Thoracic aorta (tissue), 2 donors: ENCODE measurements at regions not wholly inside any gene's neighbourhood (a gene's known extent, or its start where the extent isn't known, plus 50 kb on each side); places are given as distances from the start of the nearest gene placed in this dataset.

Experiments
- ATAC-seq: fragments of 150-250 bp; one replicate; pipeline ENCODE4 v1.8.0; 2017; ENCODE audit warnings: low read depth; ENCODE audit not compliant: insufficient number of reproducible peaks, low FRiP score
- DNase-seq: peaks from one replicate; pipeline ENCODE4 v3.0.0-alpha.2; 2020; ENCODE audit warnings: low spot score
- H3K27ac ChIP-seq, 2 donors: fragments of 200-600 bp; sonication (generic); 1 replicate in 1 of 2; 2 replicates in 1 of 2; pipeline ENCODE4 v1.5.1; 2016; ENCODE audit warnings: mild to moderate bottlenecking in 2 of 2, moderate library complexity in 2 of 2
- H3K27me3 ChIP-seq: fragments of 200-600 bp; sonication (generic); replicated peaks from 2 replicates; pipeline ENCODE4 v1.6.0; 2016; ENCODE audit warnings: mild to moderate bottlenecking; ENCODE audit not compliant: insufficient read depth
- H3K36me3 ChIP-seq: fragments of 200-600 bp; sonication (generic); one replicate; pipeline ENCODE4 v1.5.1; 2016
- H3K4me1 ChIP-seq, 2 donors: fragments of 200-600 bp; sonication (generic); 1 replicate in 1 of 2; 2 replicates in 1 of 2; pipeline versions ENCODE4 v1.5.1 to v1.6.0; 2016; ENCODE audit warnings: low read depth in 2 of 2, mild to moderate bottlenecking in 1 of 2; ENCODE audit not compliant: control insufficient read depth in 1 of 2
- H3K4me3 ChIP-seq: fragments of 200-600 bp; sonication (generic); 2 replicates; pipeline ENCODE4 v1.5.1; 2016; ENCODE audit warnings: mild to moderate bottlenecking
- H3K9me3 ChIP-seq: fragments of 200-600 bp; sonication (generic); 2 replicates; pipeline ENCODE4 v1.5.1; 2016
- CTCF ChIP-seq: fragments of 200-600 bp; sonication (generic); IDR thresholded peaks from one replicate; pipeline ENCODE4 v1.5.1; 2019; ENCODE audit warnings: antibody characterized with exemption

GRCh38 chr13:31610270-31610998, 128.9 kb upstream of the RXFP2 start:
- H3K4me3 ChIP-seq, result no peak overlapping the region
- no peak overlapping the region for H3K27ac ChIP-seq
- ATAC-seq (no peak), DNase-seq (no peak)
- H3K4me1 ChIP-seq, result no peaks in the 10 kb centered on the region
- H3K27me3 ChIP-seq, result no peaks in the 10 kb centered on the region
- TF ChIP-seq CTCF, result no peak
- H3K9me3 ChIP-seq, result no peaks in the 10 kb centered on the region
- no peaks in the 10 kb centered on the region for H3K36me3 ChIP-seq

DNA sequence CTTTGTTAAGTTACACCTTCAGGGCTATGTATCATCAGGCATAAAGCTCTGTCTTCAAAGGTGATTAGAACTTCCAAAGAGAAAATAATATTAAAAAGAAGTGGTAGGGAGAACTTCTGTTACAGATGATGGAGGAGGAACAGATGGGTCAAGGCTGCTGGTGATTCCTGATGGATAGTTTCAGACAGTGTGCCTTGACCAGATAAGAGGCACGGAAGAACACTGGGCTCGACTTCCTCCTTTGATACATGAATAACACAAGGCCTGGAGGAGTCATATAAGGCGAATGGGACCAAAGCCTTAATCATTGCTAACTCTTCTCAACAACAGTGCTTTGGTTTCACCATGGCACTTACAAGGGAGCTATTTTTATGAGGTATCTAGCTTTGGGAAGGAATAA, 128.1 kb upstream of the RXFP2 start:
- DNase-seq (no peak), ATAC-seq (no peak)
- Histone ChIP-seq H3K27me3 (no peaks in the 10 kb centered on the region), H3K4me3 (no peak overlapping the region), H3K4me1 (no peaks in the 10 kb centered on the region), H3K27ac (no peak overlapping the region), H3K9me3 (no peaks in the 10 kb centered on the region), H3K36me3 (no peaks in the 10 kb centered on the region)
- no peak for TF ChIP-seq CTCF

DNA sequence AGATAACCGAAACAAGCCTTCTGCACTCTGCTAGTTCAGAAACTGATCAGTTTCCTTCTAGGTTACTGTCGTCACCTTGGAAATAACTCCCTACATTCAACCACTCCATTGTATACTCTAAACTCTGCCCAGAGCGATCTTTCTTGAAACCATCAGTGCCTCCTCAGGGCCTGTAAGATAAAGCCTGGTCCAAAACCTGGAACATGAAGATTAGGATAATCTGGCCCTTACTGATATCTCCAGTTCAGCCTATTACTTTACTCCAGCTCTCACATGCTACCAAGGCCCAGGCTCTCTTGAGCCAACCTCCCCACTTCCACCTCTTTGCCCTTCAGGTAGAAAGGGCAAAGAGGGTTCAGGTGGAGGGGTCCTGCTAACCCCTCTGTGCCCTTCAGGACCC, 125.3 kb upstream of the RXFP2 start:
- ATAC-seq (no peak), DNase-seq (no peak)
- Histone ChIP-seq H3K27ac (no peak overlapping the region), H3K4me1 (no peaks in the 10 kb centered on the region), H3K27me3 (no peaks in the 10 kb centered on the region), H3K36me3 (no peaks in the 10 kb centered on the region), H3K9me3 (no peaks in the 10 kb centered on the region), H3K4me3 (no peak overlapping the region)
- no peak for TF ChIP-seq CTCF

GRCh38 chr13:31614704-31615103, 124.6 kb upstream of the RXFP2 start:
- H3K4me1 ChIP-seq, result no peaks in the 10 kb centered on the region
- ATAC-seq (no peak), DNase-seq (no peak)
- no peaks in the 10 kb centered on the region for H3K9me3 ChIP-seq
- H3K27ac ChIP-seq, result no peak overlapping the region
- H3K27me3 ChIP-seq, result no peaks in the 10 kb centered on the region
- H3K36me3 ChIP-seq, result no peaks in the 10 kb centered on the region
- TF ChIP-seq CTCF, result no peak
- H3K4me3 ChIP-seq, result no peak overlapping the region

GRCh38 chr13:31625115-31625514, 114.2 kb upstream of the RXFP2 start:
- H3K9me3 ChIP-seq, result no peaks in the 10 kb centered on the region
- H3K27me3 ChIP-seq, result no peaks in the 10 kb centered on the region
- no peaks in the 10 kb centered on the region for H3K4me1 ChIP-seq
- no peak for TF ChIP-seq CTCF
- no peaks in the 10 kb centered on the region for H3K36me3 ChIP-seq
- no peak for DNase-seq
- no peak overlapping the region for H3K27ac ChIP-seq
- ATAC-seq, result no peak
- no peak overlapping the region for H3K4me3 ChIP-seq
